Ishikawa (cell line): ENCODE measurements at regions not wholly inside any gene's neighbourhood (a gene's known extent, or its start where the extent isn't known, plus 50 kb on each side); places are given as distances from the start of the nearest gene placed in this dataset.

ENCODE experiments used
- EGR1 ChIP-seq: IDR thresholded peaks from 2 replicates; pipeline ENCODE4 v1.6.1; 2012
- EP300 ChIP-seq: IDR thresholded peaks from 2 replicates; pipeline ENCODE4 v1.6.1; 2012; ENCODE audit warnings: borderline replicate concordance
- FOXM1 ChIP-seq: IDR thresholded peaks from 2 replicates; pipeline ENCODE4 v1.6.1; 2012; ENCODE audit warnings: low read depth, borderline replicate concordance
- NFIC ChIP-seq: IDR thresholded peaks from 2 replicates; pipeline ENCODE4 v1.6.1; 2012
- TAF1 ChIP-seq: IDR thresholded peaks from 2 replicates; pipeline ENCODE4 v1.6.1; 2012; ENCODE audit warnings: low read depth, mild to moderate bottlenecking
- YY1 ChIP-seq: IDR thresholded peaks from 2 replicates; pipeline ENCODE4 v1.6.1; 2012; ENCODE audit warnings: low read depth
- ZBTB7A ChIP-seq: IDR thresholded peaks from 2 replicates; pipeline ENCODE4 v1.6.1; 2012; ENCODE audit warnings: low read depth
- TF ChIP-seq, protein P1 (sequence below): IDR thresholded peaks from 2 replicates; pipeline ENCODE4 v1.6.1; 2012; ENCODE audit warnings: low read depth, mild to moderate bottlenecking

GRCh38 chr2:150387586-150388288 lies 99.7 kb downstream of the RND3 start:
- TF ChIP-seq NFIC, result no peak
- TF ChIP-seq FOXM1, result no peak
- TF ChIP-seq, protein P1, sequence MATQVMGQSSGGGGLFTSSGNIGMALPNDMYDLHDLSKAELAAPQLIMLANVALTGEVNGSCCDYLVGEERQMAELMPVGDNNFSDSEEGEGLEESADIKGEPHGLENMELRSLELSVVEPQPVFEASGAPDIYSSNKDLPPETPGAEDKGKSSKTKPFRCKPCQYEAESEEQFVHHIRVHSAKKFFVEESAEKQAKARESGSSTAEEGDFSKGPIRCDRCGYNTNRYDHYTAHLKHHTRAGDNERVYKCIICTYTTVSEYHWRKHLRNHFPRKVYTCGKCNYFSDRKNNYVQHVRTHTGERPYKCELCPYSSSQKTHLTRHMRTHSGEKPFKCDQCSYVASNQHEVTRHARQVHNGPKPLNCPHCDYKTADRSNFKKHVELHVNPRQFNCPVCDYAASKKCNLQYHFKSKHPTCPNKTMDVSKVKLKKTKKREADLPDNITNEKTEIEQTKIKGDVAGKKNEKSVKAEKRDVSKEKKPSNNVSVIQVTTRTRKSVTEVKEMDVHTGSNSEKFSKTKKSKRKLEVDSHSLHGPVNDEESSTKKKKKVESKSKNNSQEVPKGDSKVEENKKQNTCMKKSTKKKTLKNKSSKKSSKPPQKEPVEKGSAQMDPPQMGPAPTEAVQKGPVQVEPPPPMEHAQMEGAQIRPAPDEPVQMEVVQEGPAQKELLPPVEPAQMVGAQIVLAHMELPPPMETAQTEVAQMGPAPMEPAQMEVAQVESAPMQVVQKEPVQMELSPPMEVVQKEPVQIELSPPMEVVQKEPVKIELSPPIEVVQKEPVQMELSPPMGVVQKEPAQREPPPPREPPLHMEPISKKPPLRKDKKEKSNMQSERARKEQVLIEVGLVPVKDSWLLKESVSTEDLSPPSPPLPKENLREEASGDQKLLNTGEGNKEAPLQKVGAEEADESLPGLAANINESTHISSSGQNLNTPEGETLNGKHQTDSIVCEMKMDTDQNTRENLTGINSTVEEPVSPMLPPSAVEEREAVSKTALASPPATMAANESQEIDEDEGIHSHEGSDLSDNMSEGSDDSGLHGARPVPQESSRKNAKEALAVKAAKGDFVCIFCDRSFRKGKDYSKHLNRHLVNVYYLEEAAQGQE, result no peak
- TF ChIP-seq YY1, result no peak
- TF ChIP-seq EGR1, result no peak
- TF ChIP-seq TAF1, result no peak
- TF ChIP-seq EP300, result no peak
- TF ChIP-seq ZBTB7A, result no peak
